Nephron (organoid): ENCODE measurements at regions not wholly inside any gene's neighbourhood (a gene's known extent, or its start where the extent isn't known, plus 50 kb on each side); places are given as distances from the start of the nearest gene placed in this dataset.
A peak's percentile ranks its signal among the peaks of the same experiment; 100 is the strongest.

Experiments used
- H3K27ac Mint-ChIP-seq, 3 experiments: 2 replicates each; pipeline ENCODE4 v1.8.0; 2020; ENCODE audit warnings: mixed read lengths in 3 of 3, mild to moderate bottlenecking in 2 of 3, moderate library complexity in 1 of 3
- H3K27me3 Mint-ChIP-seq: 2 replicates; pipeline ENCODE4 v1.8.0; 2021; ENCODE audit warnings: low read depth, mild to moderate bottlenecking, moderate library complexity, mixed read lengths
- H3K36me3 Mint-ChIP-seq: 2 replicates; pipeline ENCODE4 v1.8.0; 2020; ENCODE audit warnings: low read depth, mixed read lengths
- H3K4me1 Mint-ChIP-seq: 2 replicates; pipeline ENCODE4 v1.8.0; 2020; ENCODE audit warnings: mixed read lengths
- H3K4me3 Mint-ChIP-seq, 3 experiments: 2 replicates each; pipeline ENCODE4 v1.8.0; 2020; ENCODE audit warnings: mild to moderate bottlenecking in 3 of 3, mixed read lengths in 3 of 3, moderate library complexity in 2 of 3
- H3K9me3 Mint-ChIP-seq: 2 replicates; pipeline ENCODE4 v1.8.0; 2020; ENCODE audit warnings: mixed read lengths
- TF ChIP-seq, protein P1 (sequence below), 3 experiments: fragments of 200-600 bp; sonication (generic); IDR thresholded peaks; one replicate each; pipeline ENCODE4 v1.5.0; 2021; ENCODE audit warnings: antibody characterized with exemption in 3 of 3; ENCODE audit not compliant: unreplicated experiment in 3 of 3

GRCh38 chr9:134552349-134552990 is 89.1 kb upstream of the COL5A1 start:
- Mint-ChIP-seq H3K36me3 (peaks cover 3% of the 10 kb centered on the region), H3K9me3 (peaks cover 2% of the 10 kb centered on the region), H3K4me1 (peaks cover 48% of the 10 kb centered on the region), H3K27ac (peak overlapping the region; percentile 72 to 73 (median 73)), H3K4me3 (peak overlapping the region in 1 of 3 experiments; percentile 35), H3K27me3 (peaks cover 6% of the 10 kb centered on the region)
- TF ChIP-seq, protein P1, sequence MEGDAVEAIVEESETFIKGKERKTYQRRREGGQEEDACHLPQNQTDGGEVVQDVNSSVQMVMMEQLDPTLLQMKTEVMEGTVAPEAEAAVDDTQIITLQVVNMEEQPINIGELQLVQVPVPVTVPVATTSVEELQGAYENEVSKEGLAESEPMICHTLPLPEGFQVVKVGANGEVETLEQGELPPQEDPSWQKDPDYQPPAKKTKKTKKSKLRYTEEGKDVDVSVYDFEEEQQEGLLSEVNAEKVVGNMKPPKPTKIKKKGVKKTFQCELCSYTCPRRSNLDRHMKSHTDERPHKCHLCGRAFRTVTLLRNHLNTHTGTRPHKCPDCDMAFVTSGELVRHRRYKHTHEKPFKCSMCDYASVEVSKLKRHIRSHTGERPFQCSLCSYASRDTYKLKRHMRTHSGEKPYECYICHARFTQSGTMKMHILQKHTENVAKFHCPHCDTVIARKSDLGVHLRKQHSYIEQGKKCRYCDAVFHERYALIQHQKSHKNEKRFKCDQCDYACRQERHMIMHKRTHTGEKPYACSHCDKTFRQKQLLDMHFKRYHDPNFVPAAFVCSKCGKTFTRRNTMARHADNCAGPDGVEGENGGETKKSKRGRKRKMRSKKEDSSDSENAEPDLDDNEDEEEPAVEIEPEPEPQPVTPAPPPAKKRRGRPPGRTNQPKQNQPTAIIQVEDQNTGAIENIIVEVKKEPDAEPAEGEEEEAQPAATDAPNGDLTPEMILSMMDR (IDR thresholded peaks at IDR 0.05; ENCODE audit: unreplicated experiment in 3 of 3), result no peak

DNA sequence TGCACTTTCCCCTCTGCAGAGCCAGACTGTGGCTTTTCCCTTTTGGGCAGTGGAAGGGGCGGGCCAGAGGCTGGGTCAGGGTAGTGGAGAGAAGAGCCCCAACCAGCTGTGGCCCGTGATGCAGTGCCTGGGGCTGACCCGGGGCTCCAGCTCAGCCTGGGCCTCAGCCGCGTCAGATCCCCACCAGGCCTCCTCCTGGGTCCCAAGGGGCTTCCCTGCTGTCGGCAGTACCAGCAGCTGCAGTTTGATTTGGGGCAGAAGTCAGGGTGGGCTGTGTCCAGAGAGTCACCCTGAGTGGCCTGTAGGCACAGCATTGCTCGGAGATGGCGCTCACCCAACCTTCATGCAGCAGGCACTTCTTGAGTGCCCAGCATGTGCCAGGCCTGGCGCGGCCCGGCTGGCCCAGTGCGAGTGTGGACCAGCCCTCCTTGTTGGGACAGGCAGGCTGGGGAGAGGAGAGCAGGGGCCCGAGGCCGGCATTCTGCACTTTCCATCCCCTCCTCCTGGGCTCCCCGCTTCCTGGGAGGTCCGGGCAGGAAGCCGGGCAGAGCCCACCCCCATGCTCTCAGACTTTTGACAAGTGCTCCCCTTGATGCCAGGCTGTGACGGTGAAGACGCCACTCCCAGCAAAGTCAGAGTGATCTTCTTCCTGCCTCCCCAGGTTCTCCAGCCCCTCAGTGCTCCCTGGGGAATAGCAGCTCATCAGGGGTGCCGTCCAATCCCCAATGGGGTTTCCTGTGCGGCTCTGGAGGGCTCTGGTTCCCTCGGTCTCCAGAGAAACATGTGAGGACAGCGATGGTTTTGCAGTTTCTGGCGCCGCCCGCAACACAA is 88.3 kb upstream of the COL5A1 start:
- H3K27ac Mint-ChIP-seq, result peak overlapping the region in 1 of 3 experiments; percentile 56
- peaks cover 6% of the 10 kb centered on the region for H3K27me3 Mint-ChIP-seq
- peaks cover 3% of the 10 kb centered on the region for H3K36me3 Mint-ChIP-seq
- H3K4me1 Mint-ChIP-seq, result peaks cover 40% of the 10 kb centered on the region
- peaks cover 2% of the 10 kb centered on the region for H3K9me3 Mint-ChIP-seq
- TF ChIP-seq, protein P1 (IDR thresholded peaks at IDR 0.05; ENCODE audit: unreplicated experiment in 3 of 3), result no peak
- H3K4me3 Mint-ChIP-seq, result no peak overlapping the region

GRCh38 chr9:134553996-134554372 is 87.6 kb upstream of the COL5A1 start:
- H3K36me3 Mint-ChIP-seq, result peaks cover 3% of the 10 kb centered on the region
- peaks cover 33% of the 10 kb centered on the region for H3K4me1 Mint-ChIP-seq
- H3K4me3 Mint-ChIP-seq, result no peak overlapping the region
- TF ChIP-seq, protein P1 (IDR thresholded peaks at IDR 0.05; ENCODE audit: unreplicated experiment in 3 of 3), result no peak
- H3K27ac Mint-ChIP-seq, result peak overlapping the region in 1 of 3 experiments; percentile 56
- H3K9me3 Mint-ChIP-seq, result peaks cover 2% of the 10 kb centered on the region
- H3K27me3 Mint-ChIP-seq, result peaks cover 6% of the 10 kb centered on the region

GRCh38 chr9:134554373-134555093 is 87.1 kb upstream of the COL5A1 start:
- Mint-ChIP-seq H3K27ac (no peak overlapping the region), H3K36me3 (peaks cover 3% of the 10 kb centered on the region), H3K27me3 (peaks cover 6% of the 10 kb centered on the region), H3K9me3 (peaks cover 2% of the 10 kb centered on the region), H3K4me3 (no peak overlapping the region), H3K4me1 (peaks cover 33% of the 10 kb centered on the region)
- TF ChIP-seq, protein P1 (IDR thresholded peaks at IDR 0.05; ENCODE audit: unreplicated experiment in 3 of 3), result no peak

DNA sequence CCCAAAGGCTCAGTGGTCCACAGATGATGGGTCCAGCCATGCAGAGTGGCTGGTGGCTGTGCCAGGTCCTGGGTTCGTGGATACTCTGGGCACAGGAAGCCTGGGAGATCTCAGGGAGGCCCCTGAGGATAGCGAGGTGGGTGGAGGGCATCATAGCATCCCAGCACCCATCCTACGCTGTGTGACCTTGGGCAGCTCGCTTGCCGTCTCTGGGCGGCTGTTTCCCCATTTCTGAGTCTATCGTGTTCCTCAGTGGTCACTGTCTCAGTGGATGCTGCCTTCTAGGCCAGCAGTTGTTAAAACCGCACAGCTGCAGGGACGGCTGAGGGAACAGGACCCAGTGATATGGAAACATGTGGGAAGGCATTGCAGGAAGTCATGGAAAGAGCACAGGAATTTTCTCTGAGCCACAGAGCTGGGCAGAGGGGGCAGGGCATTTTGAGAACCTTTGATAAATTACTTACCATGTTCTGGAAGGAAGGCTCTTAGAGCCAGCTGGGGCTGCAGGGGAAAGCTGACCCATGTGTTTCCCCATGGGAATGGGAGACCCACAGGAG is 86.4 kb upstream of the COL5A1 start:
- Mint-ChIP-seq H3K4me3 (no peak overlapping the region), H3K27ac (peak overlapping the region in 2 of 3 experiments; percentile 26 to 53), H3K9me3 (peaks cover 2% of the 10 kb centered on the region), H3K36me3 (peaks cover 3% of the 10 kb centered on the region), H3K27me3 (peaks cover 6% of the 10 kb centered on the region), H3K4me1 (peaks cover 33% of the 10 kb centered on the region)
- TF ChIP-seq, protein P1 (IDR thresholded peaks at IDR 0.05; ENCODE audit: unreplicated experiment in 3 of 3), result no peak
